Loucy (cell line): ENCODE measurements at regions not wholly inside any gene's neighbourhood (a gene's known extent, or its start where the extent isn't known, plus 50 kb on each side); places are given as distances from the start of the nearest gene placed in this dataset.

Experiments
- H2AFZ ChIP-seq: fragments of 200-600 bp; sonication (generic); 2 replicates; pipeline ENCODE4 v1.6.0; 2016; ENCODE audit warnings: antibody characterized with exemption, mild to moderate bottlenecking, low read length, moderate library complexity
- H3F3A ChIP-seq: fragments of 200-600 bp; 2 replicates; pipeline ENCODE4 v1.6.0; 2016; ENCODE audit warnings: antibody characterized with exemption, low read depth, mild to moderate bottlenecking
- H3K27me3 ChIP-seq: fragments of 200-600 bp; sonication (generic); 2 replicates; pipeline ENCODE4 v1.6.1; 2014; ENCODE audit warnings: low read length, mild to moderate bottlenecking; ENCODE audit not compliant: insufficient read depth, poor library complexity, severe bottlenecking
- H3K36me3 ChIP-seq: fragments of 200-600 bp; sonication (generic); 2 replicates; pipeline ENCODE4 v1.6.1; 2016; ENCODE audit warnings: low read length; ENCODE audit not compliant: insufficient read depth
- H3K4me1 ChIP-seq: fragments of 200-600 bp; sonication (generic); 2 replicates; pipeline ENCODE4 v1.5.1; 2014; ENCODE audit warnings: low read length, mild to moderate bottlenecking; ENCODE audit not compliant: insufficient read depth, poor library complexity, severe bottlenecking
- H3K4me2 ChIP-seq: fragments of 200-600 bp; sonication (generic); 2 replicates; pipeline ENCODE4 v1.6.0; 2014; ENCODE audit warnings: antibody characterized with exemption, low read length, low read depth, mild to moderate bottlenecking; ENCODE audit not compliant: poor library complexity, severe bottlenecking
- H3K4me3 ChIP-seq: fragments of 200-600 bp; sonication (generic); 2 replicates; pipeline ENCODE4 v1.5.1; 2014; ENCODE audit warnings: low read length, mild to moderate bottlenecking, mixed read lengths; ENCODE audit not compliant: poor library complexity, severe bottlenecking
- H3K79me2 ChIP-seq: fragments of 200-600 bp; sonication (generic); 2 replicates; pipeline ENCODE4 v1.6.1; 2014; ENCODE audit warnings: low read length; ENCODE audit not compliant: insufficient read depth
- H3K9ac ChIP-seq: fragments of 200-600 bp; sonication (generic); 2 replicates; pipeline ENCODE4 v1.6.0; 2014; ENCODE audit warnings: mild to moderate bottlenecking, low read depth, low read length, moderate library complexity; ENCODE audit not compliant: poor library complexity, severe bottlenecking
- H3K9me2 ChIP-seq: fragments of 200-600 bp; sonication (generic); replicated peaks from 2 replicates; pipeline ENCODE4 v1.6.1; 2016; ENCODE audit warnings: low read depth, low read length, mixed read lengths
- H3K9me3 ChIP-seq: fragments of 200-600 bp; sonication (generic); 2 replicates; pipeline ENCODE4 v1.6.1; 2014; ENCODE audit warnings: mild to moderate bottlenecking, antibody characterized with exemption, low read length, low read depth; ENCODE audit not compliant: insufficient read depth
- H4K20me1 ChIP-seq: fragments of 200-600 bp; sonication (generic); 2 replicates; pipeline ENCODE4 v1.6.0; 2014; ENCODE audit warnings: antibody characterized with exemption, low read length, mild to moderate bottlenecking; ENCODE audit not compliant: insufficient read depth, poor library complexity, severe bottlenecking
- CTCF ChIP-seq: fragments of 200-600 bp; sonication (generic); conservative IDR thresholded peaks from 2 replicates; pipeline ENCODE4 v1.5.1; 2014; ENCODE audit warnings: mild to moderate bottlenecking, antibody characterized with exemption, low read length
- EZH2phosphoT487 ChIP-seq: fragments of 200-600 bp; IDR thresholded peaks from 2 replicates; pipeline ENCODE4 v1.6.1; 2018; ENCODE audit warnings: antibody characterized with exemption, mild to moderate bottlenecking, moderate library complexity, borderline replicate concordance

GRCh38 chr17:77889135-77889505 is 69.4 kb upstream of the TNRC6C start:
- H4K20me1 ChIP-seq: no peaks in the 10 kb centered on the region
- H3K4me2 ChIP-seq: no peak overlapping the region
- H3K4me3 ChIP-seq: no peak overlapping the region
- H3K36me3 ChIP-seq: no peaks in the 10 kb centered on the region
- peaks cover 36% of the 10 kb centered on the region for H3K4me1 ChIP-seq
- no peaks in the 10 kb centered on the region for H3F3A ChIP-seq
- no peaks in the 10 kb centered on the region for H3K79me2 ChIP-seq
- H3K27me3 ChIP-seq: no peaks in the 10 kb centered on the region
- TF ChIP-seq CTCF (no peak), EZH2phosphoT487 (no peak)
- 0 out of 2 replicates have a peak overlapping the region, but pooled peaks have one; percentile 32 for H2AFZ ChIP-seq
- no peaks in the 10 kb centered on the region for H3K9me3 ChIP-seq
- no peaks in the 10 kb centered on the region for H3K9me2 ChIP-seq
- no peak overlapping the region for H3K9ac ChIP-seq

GRCh38 chr17:77889866-77890760 is 68.4 kb upstream of the TNRC6C start:
- Histone ChIP-seq H3K9me3 (no peaks in the 10 kb centered on the region), H3K4me1 (peaks cover 30% of the 10 kb centered on the region), H3K4me2 (no peak overlapping the region), H2AFZ (no peak overlapping the region), H3K4me3 (no peak overlapping the region), H3K79me2 (no peaks in the 10 kb centered on the region), H3K9me2 (no peaks in the 10 kb centered on the region), H3K9ac (no peak overlapping the region), H4K20me1 (no peaks in the 10 kb centered on the region), H3K27me3 (no peaks in the 10 kb centered on the region), H3F3A (no peaks in the 10 kb centered on the region), H3K36me3 (no peaks in the 10 kb centered on the region)
- TF ChIP-seq EZH2phosphoT487 (no peak), CTCF (no peak; the same call in 1 of the 2 replicates)

DNA sequence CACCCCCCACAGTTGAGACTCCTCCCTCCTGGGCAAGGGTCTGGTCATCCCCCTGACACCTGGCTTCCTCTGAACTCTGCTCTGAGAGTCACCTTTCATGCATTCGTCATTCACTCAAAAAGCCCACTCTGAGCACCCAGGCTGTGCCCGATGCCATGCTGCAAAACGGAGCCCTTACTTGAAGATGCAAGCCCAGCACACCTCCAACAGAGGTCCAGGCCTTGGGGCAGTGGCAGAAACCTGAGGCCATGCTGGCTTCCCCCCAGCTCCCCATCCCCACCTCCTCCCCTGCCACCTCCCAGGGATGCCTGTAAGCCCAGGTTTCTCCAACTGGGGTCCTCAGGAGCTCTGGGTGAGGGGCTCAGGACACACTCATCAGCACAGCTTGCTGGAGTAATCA is 67.7 kb upstream of the TNRC6C start:
- Histone ChIP-seq H3K4me2 (no peak overlapping the region), H3K4me1 (peaks cover 28% of the 10 kb centered on the region), H4K20me1 (no peaks in the 10 kb centered on the region), H3F3A (no peaks in the 10 kb centered on the region), H3K9me3 (no peaks in the 10 kb centered on the region), H3K4me3 (no peak overlapping the region), H2AFZ (no peak overlapping the region), H3K27me3 (no peaks in the 10 kb centered on the region), H3K9ac (no peak overlapping the region), H3K36me3 (no peaks in the 10 kb centered on the region), H3K79me2 (no peaks in the 10 kb centered on the region), H3K9me2 (no peaks in the 10 kb centered on the region)
- TF ChIP-seq EZH2phosphoT487: no peak
- no peak for TF ChIP-seq CTCF
